HG03196 (cell line): ENCODE measurements at regions not wholly inside any gene's neighbourhood (a gene's known extent, or its start where the extent isn't known, plus 50 kb on each side); places are given as distances from the start of the nearest gene placed in this dataset.
"Not testable (repeated sequence)": the region's sequence is repeated elsewhere in the genome, so short reads cannot be mapped to it uniquely, and the experiment has no call there.

Experiments used
- ATAC-seq: cut with Tn5 transposase; IDR thresholded peaks from one replicate; pipeline ENCODE4 v1.9.1; 2021; ENCODE audit not compliant: unreplicated experiment

- ATAC-seq = not testable (repeated sequence)
Observed at GRCh38 chr16:29246091-29246490, 160.4 kb downstream of the NPIPB11 start.

- no peak for ATAC-seq
Observed at GRCh38 chr16:29237971-29238370, 168.5 kb downstream of the NPIPB11 start.

DNA sequence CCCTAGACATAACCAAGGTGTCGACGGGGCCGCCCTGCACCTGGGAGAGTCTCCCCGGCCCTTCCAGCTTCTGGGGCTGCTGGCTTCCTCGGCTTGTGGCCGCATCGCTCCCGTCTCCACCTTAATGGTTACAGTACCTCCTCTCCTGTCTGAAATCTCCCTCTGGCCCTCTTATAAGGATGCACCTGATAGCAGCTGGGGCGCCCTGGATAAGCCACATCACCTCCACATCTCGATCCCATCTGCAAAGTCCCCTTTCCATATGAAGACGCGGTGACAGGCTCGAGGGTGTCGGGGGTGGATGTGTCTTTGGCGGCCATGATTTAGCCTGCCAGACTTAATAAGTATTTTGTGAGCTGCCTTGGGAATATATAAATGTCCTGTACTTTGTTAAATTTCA, 169.0 kb downstream of the NPIPB11 start:
- ATAC-seq = not testable (repeated sequence)

DNA sequence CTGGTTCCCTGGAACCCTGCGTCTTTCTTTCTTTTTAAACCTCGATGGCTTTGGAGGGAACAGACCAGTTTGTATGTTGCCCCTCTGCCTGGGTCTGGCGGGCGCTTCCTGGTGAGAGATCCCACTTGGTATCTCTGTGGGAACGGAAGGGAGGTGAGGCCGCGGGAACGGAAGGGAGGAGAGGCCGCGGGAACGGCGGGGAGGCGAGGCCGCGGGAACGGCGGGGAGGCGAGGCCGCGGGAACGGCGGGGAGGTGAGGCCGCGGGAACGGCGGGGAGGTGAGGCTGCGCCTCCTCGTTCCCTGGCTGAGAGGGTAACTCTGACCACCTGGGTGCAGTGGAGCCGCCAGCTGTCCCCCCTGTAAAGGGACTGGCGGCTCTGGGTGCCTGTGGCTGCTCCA, 169.5 kb downstream of the NPIPB11 start:
- ATAC-seq = not testable (repeated sequence)

DNA sequence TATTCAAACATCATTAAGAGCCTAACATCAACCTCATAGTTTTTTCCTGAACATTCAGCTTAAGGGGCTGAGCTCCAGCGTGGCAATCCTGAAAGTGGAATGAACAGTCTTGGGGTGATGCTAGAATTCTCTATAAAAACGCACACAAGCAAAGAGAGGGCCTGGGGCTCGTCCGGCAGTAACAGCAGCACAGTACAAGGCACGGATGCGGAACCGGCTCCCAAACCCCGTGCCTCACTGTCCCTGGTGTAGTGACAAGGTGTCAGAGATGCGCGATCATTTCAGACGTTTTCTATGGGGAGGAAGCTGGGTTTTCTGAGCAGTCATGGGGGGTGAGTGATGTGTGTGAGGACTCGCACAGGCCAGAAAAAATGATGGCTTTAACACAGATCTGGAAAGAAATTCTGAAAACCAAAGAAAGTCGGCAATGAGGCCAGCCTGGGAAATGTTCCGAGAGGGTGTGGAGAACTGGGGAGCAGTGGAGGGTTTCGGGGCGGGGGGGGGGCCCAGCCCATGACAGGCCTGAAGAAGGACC, 170.6 kb downstream of the NPIPB11 start:
- ATAC-seq = not testable (repeated sequence)

DNA sequence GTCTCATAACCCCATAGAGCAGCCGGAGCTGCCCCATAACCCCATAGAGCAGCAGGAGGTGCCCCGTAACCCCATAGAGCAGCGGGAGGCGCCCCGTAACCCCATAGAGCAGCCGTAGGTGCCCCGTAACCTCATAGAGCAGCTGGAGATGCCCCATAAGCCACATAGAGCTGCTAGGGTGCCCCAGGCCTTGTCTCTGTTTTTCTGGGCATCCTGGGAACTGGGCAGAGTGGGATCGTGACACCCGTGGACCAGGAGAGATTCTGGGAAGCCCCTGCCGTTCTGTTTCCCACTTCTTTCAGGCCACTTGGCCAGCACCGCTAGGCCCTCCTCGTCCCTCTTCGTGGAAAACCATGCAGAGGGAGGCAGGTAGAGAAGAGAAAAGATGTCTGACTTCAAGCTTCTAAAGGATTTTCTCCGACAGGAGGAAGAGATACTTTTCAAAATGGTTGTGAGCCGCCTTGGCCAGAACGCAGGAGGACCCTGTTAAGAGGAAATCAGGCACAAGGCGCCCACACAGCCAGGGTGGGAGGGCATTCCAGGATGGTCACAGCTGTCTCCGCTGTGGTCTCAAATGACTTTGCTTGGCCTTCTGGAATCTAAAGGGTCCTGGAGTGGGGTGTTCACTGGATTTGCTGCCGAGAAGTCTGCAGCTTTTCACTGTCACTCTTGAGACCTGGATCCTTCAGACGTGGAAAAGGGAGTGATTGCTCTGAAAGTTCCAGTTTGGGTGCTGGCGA, 171.8 kb downstream of the NPIPB11 start:
- ATAC-seq = not testable (repeated sequence)

- ATAC-seq = not testable (repeated sequence)
Observed at GRCh38 chr16:29233705-29234404, 172.7 kb downstream of the NPIPB11 start.

DNA sequence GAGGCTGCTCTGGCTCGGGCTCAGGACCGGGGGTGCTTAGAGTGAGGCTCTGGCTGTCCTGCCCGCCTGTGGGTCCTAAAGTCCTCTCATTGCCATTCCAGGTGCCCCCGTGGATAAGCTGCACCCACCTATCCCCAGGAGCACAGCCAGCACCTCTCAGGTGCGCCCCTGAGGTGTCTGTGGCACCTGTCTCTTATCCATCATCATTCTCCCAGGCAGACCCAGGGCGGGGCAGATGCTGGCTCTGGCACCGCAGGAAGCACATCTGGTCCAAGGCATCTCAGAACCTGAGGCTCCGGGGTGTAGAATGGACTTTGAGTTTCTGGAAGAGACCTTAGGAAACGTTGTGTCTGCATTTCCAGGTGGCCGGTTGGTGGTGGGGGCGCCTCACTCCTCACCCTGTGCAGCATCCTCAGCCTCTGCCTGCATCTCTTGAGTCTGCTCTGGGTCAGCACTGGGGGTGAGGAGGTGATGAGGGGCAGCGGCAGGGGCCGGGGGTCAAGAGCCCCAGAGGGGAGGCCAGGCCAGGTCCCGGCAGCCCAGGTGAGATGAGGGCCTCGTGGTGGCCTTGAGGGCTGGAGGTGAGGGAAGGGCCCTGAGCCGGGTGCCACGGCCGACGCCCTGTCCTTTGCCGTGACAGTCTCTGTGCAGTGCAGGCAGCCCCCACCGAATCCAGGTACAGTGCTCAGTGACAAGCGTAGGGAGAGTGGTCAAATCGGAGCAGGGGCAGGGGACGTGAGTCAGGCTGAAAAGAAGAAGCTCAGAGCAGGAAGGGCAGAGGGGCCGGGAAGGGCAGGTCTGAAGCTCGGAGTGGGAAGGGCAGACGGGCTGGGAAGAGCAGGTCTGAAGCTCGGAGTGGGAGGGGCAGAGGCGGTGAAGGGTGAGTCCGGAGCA, 173.5 kb downstream of the NPIPB11 start:
- no peak for ATAC-seq

GRCh38 chr16:29232160-29232705, 174.3 kb downstream of the NPIPB11 start:
- not testable (repeated sequence) for ATAC-seq

GRCh38 chr16:29231244-29231643, 175.3 kb downstream of the NPIPB11 start:
- ATAC-seq = no peak

- ATAC-seq = no peak
Observed at GRCh38 chr16:29230671-29231096, 175.8 kb downstream of the NPIPB11 start.

GRCh38 chr16:29230006-29230668, 176.4 kb downstream of the NPIPB11 start:
- not testable (repeated sequence) for ATAC-seq

GRCh38 chr16:29229616-29230005, 176.9 kb downstream of the NPIPB11 start:
- not testable (repeated sequence) for ATAC-seq

- not testable (repeated sequence) for ATAC-seq
Observed at GRCh38 chr16:29228664-29229611, 177.6 kb downstream of the NPIPB11 start.

- not testable (repeated sequence) for ATAC-seq
Observed at GRCh38 chr16:29227751-29228663, 178.5 kb downstream of the NPIPB11 start.

- ATAC-seq = no peak
Observed at GRCh38 chr16:29226782-29227181, 179.7 kb downstream of the NPIPB11 start.

- ATAC-seq = not testable (repeated sequence)
Observed at GRCh38 chr16:29224675-29225074, 181.8 kb downstream of the NPIPB11 start.

GRCh38 chr16:29222615-29223014, 183.9 kb downstream of the NPIPB11 start:
- not testable (repeated sequence) for ATAC-seq
